GM23248 (cell line): ENCODE measurements at regions not wholly inside any gene's neighbourhood (a gene's known extent, or its start where the extent isn't known, plus 50 kb on each side); places are given as distances from the start of the nearest gene placed in this dataset.

Experiments
- DNase-seq: peaks from one replicate; pipeline ENCODE4 v3.0.0-alpha.2; 2015
- H2AFZ ChIP-seq: fragments of 200-600 bp; sonication (generic); 2 replicates; pipeline ENCODE4 v1.6.1; 2016; ENCODE audit warnings: antibody characterized with exemption
- H3F3A ChIP-seq: fragments of 200-600 bp; sonication (generic); 2 replicates; pipeline ENCODE4 v1.6.1; 2016; ENCODE audit warnings: mild to moderate bottlenecking, antibody characterized with exemption, mixed run types; ENCODE audit not compliant: insufficient read depth
- H3K27ac ChIP-seq: fragments of 200-600 bp; sonication (generic); 2 replicates; pipeline ENCODE4 v1.5.1; 2016; ENCODE audit warnings: mild to moderate bottlenecking
- H3K27me3 ChIP-seq: fragments of 200-600 bp; sonication (generic); replicated peaks from 2 replicates; pipeline ENCODE4 v1.6.1; 2016; ENCODE audit warnings: mild to moderate bottlenecking; ENCODE audit not compliant: insufficient read depth
- H3K36me3 ChIP-seq: fragments of 200-600 bp; sonication (generic); 2 replicates; pipeline ENCODE4 v1.6.1; 2016; ENCODE audit warnings: low read depth, mild to moderate bottlenecking
- H3K4me1 ChIP-seq: fragments of 200-600 bp; sonication (generic); 2 replicates; pipeline ENCODE4 v1.6.1; 2016; ENCODE audit warnings: mild to moderate bottlenecking; ENCODE audit not compliant: insufficient read depth
- H3K4me2 ChIP-seq: fragments of 200-600 bp; sonication (generic); one replicate; pipeline ENCODE4 v1.6.1; 2016; ENCODE audit warnings: mild to moderate bottlenecking; ENCODE audit not compliant: unreplicated experiment
- H3K4me3 ChIP-seq: fragments of 200-600 bp; sonication (generic); 2 replicates; pipeline ENCODE4 v1.5.1; 2016; ENCODE audit warnings: mild to moderate bottlenecking
- H3K79me2 ChIP-seq: fragments of 200-600 bp; sonication (generic); 2 replicates; pipeline ENCODE4 v1.6.1; 2016; ENCODE audit warnings: mild to moderate bottlenecking; ENCODE audit not compliant: insufficient read depth
- H3K9ac ChIP-seq: fragments of 200-600 bp; sonication (generic); 2 replicates; pipeline ENCODE4 v1.6.1; 2016; ENCODE audit warnings: mild to moderate bottlenecking
- H3K9me2 ChIP-seq: fragments of 200-600 bp; sonication (generic); 2 replicates; pipeline ENCODE4 v1.6.1; 2016; ENCODE audit warnings: mixed run types, mild to moderate bottlenecking, moderate library complexity; ENCODE audit not compliant: insufficient read depth
- H3K9me3 ChIP-seq: fragments of 200-600 bp; sonication (generic); one replicate; pipeline ENCODE4 v1.6.1; 2017; ENCODE audit warnings: low read depth
- H4K20me1 ChIP-seq: fragments of 200-600 bp; sonication (generic); 2 replicates; pipeline ENCODE4 v1.6.0; 2016; ENCODE audit not compliant: insufficient read depth
- EZH2 ChIP-seq: fragments of 200-600 bp; sonication (generic); IDR thresholded peaks from 2 replicates; pipeline ENCODE4 v1.6.1; 2018; ENCODE audit warnings: antibody characterized with exemption, mild to moderate bottlenecking; ENCODE audit not compliant: insufficient read depth, poor library complexity, severe bottlenecking
- EZH2phosphoT487 ChIP-seq: fragments of 200-600 bp; sonication (generic); IDR thresholded peaks from 2 replicates; pipeline ENCODE4 v1.6.1; 2018; ENCODE audit warnings: antibody characterized with exemption, moderate library complexity, mild to moderate bottlenecking, low read depth; ENCODE audit not compliant: insufficient read depth
- WGBS, 2 experiments: methylation state at CpG; one replicate each; pipeline ENCODE4 v1.1.6; 2015 to 2017; ENCODE audit warnings: low lambda C conversion rate in 2 of 2, low coverage in 1 of 2; ENCODE audit errors: missing lambda C conversion rate in 2 of 2; 5-methylcytosine and 5-hydroxymethylcytosine counted together
- in situ Hi-C: fragments of 300-500 bp; cut with MboI; formaldehyde crosslinking; loops from 2 replicates; pipeline ENCODE4 v1.15.0; 2020

DNA sequence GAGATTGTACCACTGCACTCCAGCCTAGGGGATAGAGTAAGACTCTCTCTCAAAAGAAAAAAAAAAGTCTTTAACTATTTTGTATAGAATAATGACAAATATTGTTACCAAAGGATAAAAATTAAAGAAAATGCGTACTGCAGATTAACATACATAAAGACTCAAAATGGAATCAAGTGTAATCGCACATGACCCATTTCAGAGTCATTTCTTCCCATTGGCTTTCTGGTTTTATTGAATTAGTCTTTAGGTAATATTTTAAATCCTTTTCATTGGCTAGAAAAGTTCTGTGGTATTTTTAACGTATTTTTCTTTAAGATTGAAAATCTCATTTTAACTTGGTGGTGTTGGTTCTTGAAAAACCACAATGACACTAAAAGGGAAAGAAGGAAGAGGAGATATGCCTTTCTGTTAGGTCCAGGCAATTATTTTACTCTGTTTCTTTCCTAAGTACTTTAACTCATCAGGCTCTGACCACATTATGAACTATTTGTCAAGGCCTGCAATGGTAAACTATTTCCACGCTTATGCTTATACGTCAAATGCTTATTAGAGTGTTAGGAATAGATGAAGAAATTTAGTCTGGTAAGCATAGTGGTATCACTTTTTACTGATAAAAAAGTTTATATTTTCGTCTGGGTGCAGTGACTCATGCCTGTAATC, 52.3 kb downstream of the PLEKHG1 start:
- H3K9me2 ChIP-seq: no peaks in the 10 kb centered on the region
- no peak for DNase-seq
- H3K79me2 ChIP-seq: no peaks in the 10 kb centered on the region
- no peak overlapping the region for H3K27ac ChIP-seq
- no peak overlapping the region for H3K9ac ChIP-seq
- H3K4me1 ChIP-seq: no peaks in the 10 kb centered on the region
- H3K4me2 ChIP-seq: no peak overlapping the region
- no peaks in the 10 kb centered on the region for H3K36me3 ChIP-seq
- TF ChIP-seq EZH2 (no peak), EZH2phosphoT487 (no peak)
- no peaks in the 10 kb centered on the region for H4K20me1 ChIP-seq
- H3K4me3 ChIP-seq: no peak overlapping the region
- H3F3A ChIP-seq: no peaks in the 10 kb centered on the region
- H3K27me3 ChIP-seq: no peaks in the 10 kb centered on the region
- in situ Hi-C loops: no loop called here
- H3K9me3 ChIP-seq: no peaks in the 10 kb centered on the region
- H2AFZ ChIP-seq: no peak overlapping the region
- WGBS, 2 experiments: 81 to 82% methylated on average over 6 of the region's 6 CpGs

DNA sequence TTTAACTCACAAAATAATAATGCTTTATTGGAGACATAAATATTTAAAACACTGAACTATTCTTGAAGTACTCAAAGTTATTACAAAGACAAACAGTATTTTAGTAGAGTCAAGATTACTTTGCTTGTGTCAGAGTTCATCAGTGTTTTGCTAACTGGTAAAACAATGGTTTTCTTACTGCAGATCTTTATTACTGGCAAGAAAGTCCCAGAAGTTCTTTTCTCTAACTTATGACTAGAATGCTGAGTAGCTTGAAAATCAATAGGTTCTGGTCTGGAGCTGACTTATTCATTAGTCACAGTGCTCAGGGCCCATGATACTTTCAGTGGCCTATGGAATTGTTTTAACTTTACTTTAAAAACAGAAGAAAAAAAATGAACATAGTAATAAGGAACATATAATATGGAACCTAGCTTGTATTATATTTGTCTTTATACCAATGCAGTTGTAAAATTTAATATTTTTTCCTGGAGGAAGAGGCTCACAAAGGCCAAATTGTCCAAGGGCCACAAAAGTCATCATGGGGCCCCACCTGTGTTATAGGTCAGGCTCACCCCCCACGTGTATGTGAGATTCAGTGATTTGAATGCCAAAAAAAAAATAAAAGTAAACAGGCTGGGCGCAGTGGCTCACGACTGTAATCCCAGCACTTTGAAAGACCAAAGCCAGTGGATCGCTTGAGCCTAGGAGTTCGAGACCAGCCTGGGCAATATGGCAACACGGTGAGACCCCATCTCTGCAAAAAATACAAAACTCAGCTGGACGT, 53.3 kb downstream of the PLEKHG1 start:
- Histone ChIP-seq H3K4me2 (no peak overlapping the region), H2AFZ (no peak overlapping the region), H3K36me3 (no peaks in the 10 kb centered on the region), H3K27ac (no peak overlapping the region), H3K9ac (no peak overlapping the region), H4K20me1 (no peaks in the 10 kb centered on the region), H3K4me1 (no peaks in the 10 kb centered on the region), H3K9me2 (no peaks in the 10 kb centered on the region), H3K79me2 (no peaks in the 10 kb centered on the region), H3K4me3 (no peak overlapping the region), H3F3A (no peaks in the 10 kb centered on the region), H3K27me3 (no peaks in the 10 kb centered on the region; the same call in 1 of the 2 replicates), H3K9me3 (no peaks in the 10 kb centered on the region)
- DNase-seq: peak; percentile 43
- in situ Hi-C loops: no loop called here
- 67 to 69% methylated on average over 7 of the region's 7 CpGs for WGBS, 2 experiments
- no peak for TF ChIP-seq EZH2
- no peak for TF ChIP-seq EZH2phosphoT487

DNA sequence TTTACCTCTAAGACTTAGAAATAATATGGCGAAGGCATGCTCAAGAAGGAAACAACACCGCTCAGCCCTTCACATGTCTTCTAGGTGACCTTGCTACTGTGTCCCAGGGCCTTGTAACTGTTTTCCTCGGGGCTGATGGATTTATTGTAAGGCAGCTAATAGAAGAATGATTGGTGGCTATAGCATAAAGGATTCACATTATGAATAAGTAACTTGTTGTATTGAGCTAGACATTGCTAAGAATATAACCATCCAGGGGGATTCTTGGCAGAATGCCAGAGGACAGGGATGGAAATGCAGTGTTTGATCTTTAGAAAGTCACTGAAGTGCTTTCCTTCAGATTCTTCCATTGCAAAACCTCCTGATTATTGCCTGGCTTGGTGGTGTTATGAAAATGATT, 54.9 kb downstream of the PLEKHG1 start:
- TF ChIP-seq EZH2phosphoT487 (no peak), EZH2 (no peak)
- H3K4me3 ChIP-seq: no peak overlapping the region
- H3K27ac ChIP-seq: no peak overlapping the region
- H4K20me1 ChIP-seq: no peaks in the 10 kb centered on the region
- no peak overlapping the region for H2AFZ ChIP-seq
- in situ Hi-C loops: no loop called here
- no peak overlapping the region for H3K4me2 ChIP-seq
- H3K9me2 ChIP-seq: no peaks in the 10 kb centered on the region
- no peak overlapping the region for H3K9ac ChIP-seq
- peaks cover 3% of the 10 kb centered on the region; the same call in 1 of the 2 replicates for H3K27me3 ChIP-seq
- H3F3A ChIP-seq: no peaks in the 10 kb centered on the region
- no peak for DNase-seq
- WGBS, 2 experiments: 76 to 80% methylated on average over 3 of the region's 3 CpGs
- H3K4me1 ChIP-seq: no peaks in the 10 kb centered on the region
- H3K79me2 ChIP-seq: no peaks in the 10 kb centered on the region
- no peaks in the 10 kb centered on the region for H3K36me3 ChIP-seq
- H3K9me3 ChIP-seq: no peaks in the 10 kb centered on the region

DNA sequence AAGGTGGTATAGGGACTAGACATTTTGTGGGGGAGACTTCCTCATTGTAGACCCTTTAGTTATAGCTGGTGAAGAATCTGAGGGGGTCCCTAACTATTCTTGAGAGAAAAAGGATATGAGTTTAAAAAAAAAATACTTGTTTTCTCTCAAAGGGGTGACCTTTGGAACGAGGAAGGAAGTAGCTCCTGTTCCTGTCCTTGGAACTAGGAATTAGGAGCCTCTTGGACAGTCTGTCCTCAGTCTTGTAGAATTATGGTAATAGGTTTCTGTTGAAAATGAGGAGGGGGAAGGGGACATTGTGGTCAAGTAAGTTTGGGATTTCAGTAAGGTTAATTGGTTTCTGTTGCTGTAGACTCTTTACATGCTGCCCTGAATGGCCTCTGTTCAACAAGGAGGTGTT, 56.5 kb downstream of the PLEKHG1 start:
- Histone ChIP-seq H2AFZ (no peak overlapping the region), H4K20me1 (no peaks in the 10 kb centered on the region), H3K4me3 (no peak overlapping the region), H3K36me3 (no peaks in the 10 kb centered on the region), H3K9me2 (no peaks in the 10 kb centered on the region), H3K9me3 (no peaks in the 10 kb centered on the region), H3K27me3 (peaks cover 3% of the 10 kb centered on the region; the same call in 1 of the 2 replicates), H3K9ac (no peak overlapping the region), H3K79me2 (no peaks in the 10 kb centered on the region), H3K4me2 (no peak overlapping the region), H3F3A (no peaks in the 10 kb centered on the region), H3K27ac (no peak overlapping the region), H3K4me1 (no peaks in the 10 kb centered on the region)
- in situ Hi-C loops: no loop called here
- no peak for DNase-seq
- TF ChIP-seq EZH2 (no peak), EZH2phosphoT487 (no peak)
- 43 to 46% methylated on average over 1 of the region's 1 CpG for WGBS, 2 experiments
